HEK293 (cell line): ENCODE measurements at regions not wholly inside any gene's neighbourhood (a gene's known extent, or its start where the extent isn't known, plus 50 kb on each side); places are given as distances from the start of the nearest gene placed in this dataset.

Source experiments
- CTCF ChIA-PET: fragments of 350-600 bp; formaldehyde crosslinking; extraction: SDS; loops from one replicate; lab custom pipeline; 2021; ENCODE audit warnings: antibody characterized with exemption; lab: Yijun Ruan, JAX
- POLR2A ChIA-PET: fragments of 300-600 bp; formaldehyde crosslinking; extraction: SDS; loops from one replicate; lab custom pipeline; 2020; ENCODE audit warnings: antibody characterized with exemption, inconsistent platforms; lab: Yijun Ruan, JAX
- H3K27ac ChIP-seq: fragments of 200-500 bp; sonication (Bioruptor generic); 2 replicates; pipeline ENCODE4 v1.5.1; 2014; ENCODE audit warnings: low read depth, low read length, control low read depth, inconsistent platforms; ENCODE audit errors: extremely low read depth
- H3K36me3 ChIP-seq, 2 experiments: fragments of 200-500 bp in 1 of 2; sonication (Bioruptor generic) in 1 of 2; 1 replicate in 1 of 2; 2 replicates in 1 of 2; pipeline ENCODE4 v1.5.1; 2014 to 2017; ENCODE audit warnings: inconsistent platforms in 2 of 2, low read length in 2 of 2; ENCODE audit not compliant: control insufficient read depth in 2 of 2, insufficient read depth in 1 of 2
- H3K4me1 ChIP-seq: fragments of 200-500 bp; sonication (Bioruptor generic); 2 replicates; pipeline ENCODE4 v1.5.1; 2014; ENCODE audit warnings: mild to moderate bottlenecking, low read length, inconsistent platforms; ENCODE audit not compliant: control insufficient read depth, insufficient read depth
- H3K4me3 ChIP-seq: 2 replicates; pipeline ENCODE4 v1.5.1; 2011; ENCODE audit warnings: low read depth, mild to moderate bottlenecking, control low read depth, low read length, moderate library complexity
- H3K9me3 ChIP-seq: fragments of 200-500 bp; sonication (Bioruptor generic); 2 replicates; pipeline ENCODE4 v1.5.1; 2014; ENCODE audit warnings: low read depth, low read length, inconsistent platforms; ENCODE audit not compliant: control insufficient read depth, insufficient read depth
- BCL6B ChIP-seq: fragments of 450-650 bp; formaldehyde crosslinking; IDR thresholded peaks from 2 replicates; pipeline ENCODE4 v1.5.1; 2017; ENCODE audit warnings: missing biosample characterization, missing genetic modification characterization
- EGR2 ChIP-seq: fragments of 450-650 bp; formaldehyde crosslinking; IDR thresholded peaks from 2 replicates; pipeline ENCODE4 v1.5.1; 2016; ENCODE audit warnings: low read depth, missing biosample characterization, missing genetic modification characterization
- HIC1 ChIP-seq: fragments of 450-650 bp; formaldehyde crosslinking; IDR thresholded peaks from 2 replicates; pipeline ENCODE4 v1.5.1; 2016; ENCODE audit warnings: missing biosample characterization, missing genetic modification characterization
- IKZF3 ChIP-seq: fragments of 450-650 bp; IDR thresholded peaks from 2 replicates; pipeline ENCODE4 v1.5.0; 2018; ENCODE audit warnings: missing biosample characterization, mild to moderate bottlenecking, missing genetic modification characterization, moderate library complexity
- KLF16 ChIP-seq: fragments of 450-650 bp; formaldehyde crosslinking; IDR thresholded peaks from 2 replicates; pipeline ENCODE4 v1.5.1; 2017; ENCODE audit warnings: missing biosample characterization, missing genetic modification characterization
- PATZ1 ChIP-seq: fragments of 450-650 bp; formaldehyde crosslinking; IDR thresholded peaks from 2 replicates; pipeline ENCODE4 v1.5.1; 2016; ENCODE audit warnings: missing biosample characterization, missing genetic modification characterization
- ZFHX2 ChIP-seq: fragments of 450-650 bp; formaldehyde crosslinking; conservative IDR thresholded peaks from 2 replicates; pipeline ENCODE4 v1.5.1; 2016; ENCODE audit warnings: missing biosample characterization, missing genetic modification characterization
- ZNF148 ChIP-seq: fragments of 450-650 bp; formaldehyde crosslinking; IDR thresholded peaks from 2 replicates; pipeline ENCODE4 v1.5.0; 2017; ENCODE audit warnings: missing biosample characterization, missing genetic modification characterization, borderline replicate concordance
- ZNF37A ChIP-seq: fragments of 450-650 bp; IDR thresholded peaks from 2 replicates; pipeline ENCODE4 v1.5.1; 2018; ENCODE audit warnings: missing biosample characterization, missing genetic modification characterization
- ZNF48 ChIP-seq: fragments of 450-650 bp; formaldehyde crosslinking; IDR thresholded peaks from 2 replicates; pipeline ENCODE4 v1.5.1; 2016; ENCODE audit warnings: missing biosample characterization, missing genetic modification characterization
- ZNF623 ChIP-seq: fragments of 450-650 bp; formaldehyde crosslinking; IDR thresholded peaks from 2 replicates; pipeline ENCODE4 v1.5.1; 2016; ENCODE audit warnings: missing biosample characterization, missing genetic modification characterization
- ZNF692 ChIP-seq: fragments of 450-650 bp; formaldehyde crosslinking; IDR thresholded peaks from 2 replicates; pipeline ENCODE4 v1.5.1; 2016; ENCODE audit warnings: missing biosample characterization, missing genetic modification characterization
- ZNF747 ChIP-seq: fragments of 450-650 bp; formaldehyde crosslinking; IDR thresholded peaks from 2 replicates; pipeline ENCODE4 v1.5.1; 2016; ENCODE audit warnings: missing biosample characterization, missing genetic modification characterization
- ZNF777 ChIP-seq: fragments of 450-650 bp; formaldehyde crosslinking; IDR thresholded peaks from 2 replicates; pipeline ENCODE4 v1.5.1; 2017; ENCODE audit warnings: missing biosample characterization, missing genetic modification characterization, borderline replicate concordance
- ZSCAN30 ChIP-seq: fragments of 450-650 bp; IDR thresholded peaks from 2 replicates; pipeline ENCODE4 v1.5.1; 2018; ENCODE audit warnings: missing biosample characterization, mild to moderate bottlenecking, missing genetic modification characterization, moderate library complexity

GRCh38 chr11:10986006-10986405 is 128.2 kb upstream of the ZBED5 start:
- ChIA-PET CTCF (interaction anchor here (0.6 to 1.8 kb wide), 2 partner anchors 42 to 86 kb away, joined by 4 read pairs; no protein-coding TSS in a partner anchor), POLR2A (no interaction called here)
- H3K4me1 ChIP-seq, result no peaks in the 10 kb centered on the region
- no peak for TF ChIP-seq KLF16 (tag by site-specific recombination)
- no peak for TF ChIP-seq ZNF37A (tag by site-specific recombination)
- TF ChIP-seq ZNF623 (tag by site-specific recombination), result no peak
- no peak for TF ChIP-seq ZNF747 (tag by site-specific recombination)
- no peak for TF ChIP-seq HIC1 (tag by site-specific recombination)
- no peak for TF ChIP-seq ZNF692
- TF ChIP-seq ZNF777 (tag by site-specific recombination), result no peak
- no peak for TF ChIP-seq ZNF148
- no peak for TF ChIP-seq BCL6B (tag by site-specific recombination)
- TF ChIP-seq ZSCAN30 (tag by site-specific recombination), result no peak
- TF ChIP-seq ZFHX2, result no peak
- H3K4me3 ChIP-seq, result no peak overlapping the region
- H3K9me3 ChIP-seq, result no peaks in the 10 kb centered on the region
- no peaks in the 10 kb centered on the region for H3K36me3 ChIP-seq
- H3K27ac ChIP-seq, result no peak overlapping the region

GRCh38 chr11:10984742-10985141 is 126.9 kb upstream of the ZBED5 start:
- POLR2A ChIA-PET, result interaction anchor here (2.9 kb wide), 1 partner anchor 176 kb away, joined by 8 read pairs; the partner anchor contains the start of gene EIF4G2

More at GRCh38 chr11:10984742-10985141, 126.9 kb upstream of the ZBED5 start:
- Histone ChIP-seq H3K4me1 (no peaks in the 10 kb centered on the region), H3K4me3 (no peak overlapping the region), H3K27ac (no peak overlapping the region), H3K36me3 (no peaks in the 10 kb centered on the region), H3K9me3 (no peaks in the 10 kb centered on the region)
- TF ChIP-seq EGR2 (tag by site-specific recombination), result peak; percentile 80
- TF ChIP-seq IKZF3 (tag by site-specific recombination), result no peak
- no peak for TF ChIP-seq ZNF48 (tag by site-specific recombination)
- peak; percentile 53; the same call in 1 of the 2 replicates for TF ChIP-seq ZFHX2
- TF ChIP-seq PATZ1 (tag by site-specific recombination), result no peak
- CTCF ChIA-PET, result interaction anchor here (1.7 to 1.8 kb wide), 2 partner anchors 43 to 214 kb away, joined by 4 to 6 read pairs; no protein-coding TSS in a partner anchor
